ENCODE measurements at regions not wholly inside any gene's neighbourhood (a gene's known extent, or its start where the extent isn't known, plus 50 kb on each side); places are given as distances from the start of the nearest gene placed in this dataset.

- DNase-seq (ENCODE audit: insufficient read length, low spot score, missing footprints): no peak
- H3K4me2 ChIP-seq (ENCODE audit: insufficient read depth, low read length): no peak overlapping the region
- no peaks in the 10 kb centered on the region for H4K20me1 ChIP-seq (ENCODE audit: insufficient read depth, low read length)
- H3K4me3 ChIP-seq (ENCODE audit: insufficient read depth, low read length): no peak overlapping the region
- no peaks in the 10 kb centered on the region for H3K36me3 ChIP-seq (ENCODE audit: insufficient read depth, low read length)
- no peak overlapping the region for H3K27ac ChIP-seq (ENCODE audit: low read depth, low read length)
- H3K9me3 ChIP-seq (ENCODE audit: low read depth, low read length): no peaks in the 10 kb centered on the region
- no peaks in the 10 kb centered on the region for H3K79me2 ChIP-seq (ENCODE audit: insufficient read depth, low read length)
- no peaks in the 10 kb centered on the region for H3K27me3 ChIP-seq (ENCODE audit: insufficient read depth, low read length)
- H2AFZ ChIP-seq (ENCODE audit: low read length): no peak overlapping the region
- no peak for TF ChIP-seq CTCF (IDR thresholded peaks at IDR 0.05; ENCODE audit: extremely low read depth, low read depth, low read length)
- no peaks in the 10 kb centered on the region for H3K4me1 ChIP-seq (ENCODE audit: insufficient read depth, low read length)
These were observed 2041.1 kb downstream of the OLFM4 start for GRCh38 chr13:55069746-55070145.

GRCh38 chr13:55073000-55073399, 2044.4 kb downstream of the OLFM4 start:
- DNase-seq (ENCODE audit: insufficient read length, low spot score, missing footprints): no peak
- Histone ChIP-seq H3K4me1 (ENCODE audit: insufficient read depth, low read length) (no peaks in the 10 kb centered on the region), H3K79me2 (ENCODE audit: insufficient read depth, low read length) (no peaks in the 10 kb centered on the region), H3K9me3 (ENCODE audit: low read depth, low read length) (no peaks in the 10 kb centered on the region), H2AFZ (ENCODE audit: low read length) (no peak overlapping the region), H3K4me2 (ENCODE audit: insufficient read depth, low read length) (no peak overlapping the region), H4K20me1 (ENCODE audit: insufficient read depth, low read length) (no peaks in the 10 kb centered on the region), H3K4me3 (ENCODE audit: insufficient read depth, low read length) (no peak overlapping the region), H3K27ac (ENCODE audit: low read depth, low read length) (no peak overlapping the region), H3K27me3 (ENCODE audit: insufficient read depth, low read length) (no peaks in the 10 kb centered on the region), H3K36me3 (ENCODE audit: insufficient read depth, low read length) (no peaks in the 10 kb centered on the region)
- TF ChIP-seq CTCF (IDR thresholded peaks at IDR 0.05; ENCODE audit: extremely low read depth, low read depth, low read length): no peak

DNA sequence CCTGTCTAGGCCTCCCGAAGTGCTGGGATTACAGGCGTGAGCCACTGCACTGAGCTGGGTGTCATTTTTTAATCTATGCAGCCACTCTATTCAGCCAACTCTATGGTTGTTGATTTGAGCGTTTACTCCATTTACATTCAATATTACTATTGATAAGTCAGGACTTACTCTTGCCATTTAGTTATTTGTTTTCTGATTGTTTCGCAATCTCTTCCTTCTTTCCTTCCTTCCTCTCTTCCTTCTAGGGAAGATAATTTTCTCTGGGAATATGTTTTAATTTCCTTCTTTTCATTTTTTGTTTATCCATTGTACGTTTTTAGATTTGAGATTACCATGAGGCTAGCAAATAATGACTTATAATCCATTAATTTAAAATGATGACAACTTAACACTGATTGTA, 2056.0 kb downstream of the OLFM4 start:
- Histone ChIP-seq H3K27me3 (ENCODE audit: insufficient read depth, low read length) (no peaks in the 10 kb centered on the region), H3K79me2 (ENCODE audit: insufficient read depth, low read length) (no peaks in the 10 kb centered on the region), H3K4me2 (ENCODE audit: insufficient read depth, low read length) (no peak overlapping the region), H4K20me1 (ENCODE audit: insufficient read depth, low read length) (no peaks in the 10 kb centered on the region), H3K9me3 (ENCODE audit: low read depth, low read length) (peaks cover 6% of the 10 kb centered on the region), H3K27ac (ENCODE audit: low read depth, low read length) (no peak overlapping the region), H3K4me3 (ENCODE audit: insufficient read depth, low read length) (no peak overlapping the region), H3K36me3 (ENCODE audit: insufficient read depth, low read length) (no peaks in the 10 kb centered on the region), H3K4me1 (ENCODE audit: insufficient read depth, low read length) (no peaks in the 10 kb centered on the region), H2AFZ (ENCODE audit: low read length) (no peak overlapping the region)
- DNase-seq (ENCODE audit: insufficient read length, low spot score, missing footprints): no peak
- no peak for TF ChIP-seq CTCF (IDR thresholded peaks at IDR 0.05; ENCODE audit: extremely low read depth, low read depth, low read length)

DNA sequence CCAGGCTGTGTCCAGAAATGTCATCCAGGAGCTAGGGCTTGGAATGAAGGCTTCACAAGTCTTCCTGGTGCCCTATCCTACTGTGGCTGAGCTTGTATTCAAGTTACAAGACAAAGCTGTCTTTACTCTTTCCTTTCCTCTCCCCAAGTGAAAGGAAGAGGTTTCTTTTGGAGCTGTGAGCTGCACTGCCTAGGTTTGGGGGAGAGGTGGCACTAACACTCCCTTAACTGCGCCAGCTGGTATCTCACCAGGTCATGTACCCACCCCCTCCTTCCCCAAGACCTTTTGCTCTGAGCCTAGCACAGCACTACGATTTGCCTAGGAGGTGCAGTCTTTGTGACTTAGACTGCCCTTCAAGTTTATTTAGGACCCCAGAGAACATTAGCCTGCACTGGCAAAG, 2053.6 kb upstream of the PRR20A start:
- Histone ChIP-seq H4K20me1 (ENCODE audit: insufficient read depth, low read length) (no peaks in the 10 kb centered on the region), H2AFZ (ENCODE audit: low read length) (no peak overlapping the region), H3K4me2 (ENCODE audit: insufficient read depth, low read length) (no peak overlapping the region), H3K4me3 (ENCODE audit: insufficient read depth, low read length) (no peak overlapping the region), H3K27ac (ENCODE audit: low read depth, low read length) (no peak overlapping the region), H3K9me3 (ENCODE audit: low read depth, low read length) (peaks cover 6% of the 10 kb centered on the region), H3K4me1 (ENCODE audit: insufficient read depth, low read length) (no peaks in the 10 kb centered on the region), H3K36me3 (ENCODE audit: insufficient read depth, low read length) (no peaks in the 10 kb centered on the region), H3K27me3 (ENCODE audit: insufficient read depth, low read length) (no peaks in the 10 kb centered on the region), H3K79me2 (ENCODE audit: insufficient read depth, low read length) (no peaks in the 10 kb centered on the region)
- no peak for TF ChIP-seq CTCF (IDR thresholded peaks at IDR 0.05; ENCODE audit: extremely low read depth, low read depth, low read length)
- no peak for DNase-seq (ENCODE audit: insufficient read length, low spot score, missing footprints)

Data from osteoblast (primary cell).